VCaP (cell line): ENCODE measurements at regions not wholly inside any gene's neighbourhood (a gene's known extent, or its start where the extent isn't known, plus 50 kb on each side); places are given as distances from the start of the nearest gene placed in this dataset.
"Not testable (repeated sequence)": the region's sequence is repeated elsewhere in the genome, so short reads cannot be mapped to it uniquely, and the experiment has no call there.

Experiments
- H3K27ac ChIP-seq: fragments of 450-650 bp; 2 replicates; pipeline ENCODE4 v1.5.1; 2017
- CTCF ChIP-seq: fragments of 450-650 bp; conservative IDR thresholded peaks from 2 replicates; pipeline ENCODE4 v1.5.1; 2017; ENCODE audit warnings: mild to moderate bottlenecking, moderate library complexity

GRCh38 chr4:33954759-33955158 lies 2289.6 kb downstream of the ARAP2 start:
- TF ChIP-seq CTCF, result no peak
- no peak overlapping the region for H3K27ac ChIP-seq

GRCh38 chr4:33959519-33959918 lies 2284.8 kb downstream of the ARAP2 start:
- no peak overlapping the region for H3K27ac ChIP-seq
- TF ChIP-seq CTCF, result no peak

- TF ChIP-seq CTCF, result no peak
- no peak overlapping the region for H3K27ac ChIP-seq
These were observed 2282.6 kb downstream of the ARAP2 start for GRCh38 chr4:33961761-33962160.

- H3K27ac ChIP-seq, result no peak overlapping the region
- no peak for TF ChIP-seq CTCF
These were observed 2277.5 kb downstream of the ARAP2 start for GRCh38 chr4:33966808-33967207.

GRCh38 chr4:33974270-33974669 lies 2270.0 kb downstream of the ARAP2 start:
- no peak overlapping the region for H3K27ac ChIP-seq
- TF ChIP-seq CTCF, result no peak

GRCh38 chr4:33975995-33976394 lies 2268.3 kb downstream of the ARAP2 start:
- no peak overlapping the region for H3K27ac ChIP-seq
- TF ChIP-seq CTCF, result no peak

- not testable (repeated sequence) for H3K27ac ChIP-seq
These were observed 2264.5 kb downstream of the ARAP2 start for GRCh38 chr4:33979781-33980180.

- no peak for TF ChIP-seq CTCF
- no peak overlapping the region for H3K27ac ChIP-seq
These were observed 2264.0 kb downstream of the ARAP2 start for GRCh38 chr4:33980361-33980760.
